ENCODE measurements at regions not wholly inside any gene's neighbourhood (a gene's known extent, or its start where the extent isn't known, plus 50 kb on each side); places are given as distances from the start of the nearest gene placed in this dataset.

DNA sequence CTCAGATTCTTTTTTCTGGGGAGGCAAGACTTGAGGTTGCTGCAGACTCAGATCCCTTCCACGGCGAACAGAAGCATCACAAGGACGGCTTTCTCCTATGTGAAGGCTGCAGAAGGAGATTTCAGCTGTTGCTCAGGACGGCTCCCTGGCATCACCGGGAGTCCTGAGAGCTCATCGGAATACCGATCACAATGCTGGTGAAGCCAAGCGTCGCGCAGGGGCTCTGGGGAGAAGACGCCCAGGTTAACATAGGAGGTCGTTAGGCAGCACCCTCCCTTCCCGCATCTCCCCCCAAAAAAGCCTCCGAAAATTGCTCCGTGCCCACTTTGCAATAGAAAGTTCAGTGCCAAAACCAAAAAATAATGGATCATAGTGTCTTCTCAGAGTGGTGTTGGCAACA lies 127.2 kb upstream of the TMEM132D start:
- Histone ChIP-seq H3K9me3 (ENCODE audit: severe bottlenecking) (no peaks in the 10 kb centered on the region), H3K36me3 (no peaks in the 10 kb centered on the region), H3K27me3 (ENCODE audit: insufficient read depth, low read depth, severe bottlenecking) (peaks cover 3% of the 10 kb centered on the region), H3K4me3 (ENCODE audit: low read depth, low read length) (no peak overlapping the region), H3K27ac (no peak overlapping the region)
- DNase-seq, result no peak
- TF ChIP-seq, protein P1, sequence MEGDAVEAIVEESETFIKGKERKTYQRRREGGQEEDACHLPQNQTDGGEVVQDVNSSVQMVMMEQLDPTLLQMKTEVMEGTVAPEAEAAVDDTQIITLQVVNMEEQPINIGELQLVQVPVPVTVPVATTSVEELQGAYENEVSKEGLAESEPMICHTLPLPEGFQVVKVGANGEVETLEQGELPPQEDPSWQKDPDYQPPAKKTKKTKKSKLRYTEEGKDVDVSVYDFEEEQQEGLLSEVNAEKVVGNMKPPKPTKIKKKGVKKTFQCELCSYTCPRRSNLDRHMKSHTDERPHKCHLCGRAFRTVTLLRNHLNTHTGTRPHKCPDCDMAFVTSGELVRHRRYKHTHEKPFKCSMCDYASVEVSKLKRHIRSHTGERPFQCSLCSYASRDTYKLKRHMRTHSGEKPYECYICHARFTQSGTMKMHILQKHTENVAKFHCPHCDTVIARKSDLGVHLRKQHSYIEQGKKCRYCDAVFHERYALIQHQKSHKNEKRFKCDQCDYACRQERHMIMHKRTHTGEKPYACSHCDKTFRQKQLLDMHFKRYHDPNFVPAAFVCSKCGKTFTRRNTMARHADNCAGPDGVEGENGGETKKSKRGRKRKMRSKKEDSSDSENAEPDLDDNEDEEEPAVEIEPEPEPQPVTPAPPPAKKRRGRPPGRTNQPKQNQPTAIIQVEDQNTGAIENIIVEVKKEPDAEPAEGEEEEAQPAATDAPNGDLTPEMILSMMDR (IDR thresholded peaks at IDR 0.05; ENCODE audit: low read depth, low read length), result no peak

DNA sequence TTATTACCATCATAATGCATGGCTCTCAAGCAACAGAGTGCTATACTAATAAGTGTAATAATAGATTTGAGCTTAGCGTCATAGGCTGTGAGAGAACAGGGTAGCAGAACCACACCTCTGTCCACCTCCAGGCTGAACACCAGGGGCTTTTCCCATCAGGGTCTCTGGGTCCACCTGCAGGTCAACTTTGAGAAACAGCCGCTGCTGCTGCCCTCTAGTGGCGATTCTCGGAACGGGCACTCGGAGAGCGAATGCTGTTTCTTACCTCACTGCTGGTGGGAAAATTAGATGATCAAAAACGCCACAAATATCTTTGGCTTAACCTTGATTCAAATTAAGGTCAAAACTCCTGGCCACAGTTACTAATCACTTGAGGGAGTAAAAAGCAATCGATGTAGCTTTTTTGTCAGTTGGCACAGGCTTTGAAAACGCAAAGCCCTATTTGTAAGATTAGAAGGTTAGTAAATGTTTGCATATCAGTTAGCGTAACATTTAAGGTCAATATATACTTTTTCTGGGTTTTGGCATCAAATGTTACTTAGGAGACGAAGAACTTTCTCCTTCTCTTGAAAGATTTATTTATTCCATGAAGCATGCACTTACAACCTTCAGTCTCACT lies 127.9 kb upstream of the TMEM132D start:
- H3K27me3 ChIP-seq (ENCODE audit: insufficient read depth, low read depth, severe bottlenecking), result peaks cover 3% of the 10 kb centered on the region
- no peaks in the 10 kb centered on the region for H3K36me3 ChIP-seq
- peak; percentile 84 for DNase-seq

DNA sequence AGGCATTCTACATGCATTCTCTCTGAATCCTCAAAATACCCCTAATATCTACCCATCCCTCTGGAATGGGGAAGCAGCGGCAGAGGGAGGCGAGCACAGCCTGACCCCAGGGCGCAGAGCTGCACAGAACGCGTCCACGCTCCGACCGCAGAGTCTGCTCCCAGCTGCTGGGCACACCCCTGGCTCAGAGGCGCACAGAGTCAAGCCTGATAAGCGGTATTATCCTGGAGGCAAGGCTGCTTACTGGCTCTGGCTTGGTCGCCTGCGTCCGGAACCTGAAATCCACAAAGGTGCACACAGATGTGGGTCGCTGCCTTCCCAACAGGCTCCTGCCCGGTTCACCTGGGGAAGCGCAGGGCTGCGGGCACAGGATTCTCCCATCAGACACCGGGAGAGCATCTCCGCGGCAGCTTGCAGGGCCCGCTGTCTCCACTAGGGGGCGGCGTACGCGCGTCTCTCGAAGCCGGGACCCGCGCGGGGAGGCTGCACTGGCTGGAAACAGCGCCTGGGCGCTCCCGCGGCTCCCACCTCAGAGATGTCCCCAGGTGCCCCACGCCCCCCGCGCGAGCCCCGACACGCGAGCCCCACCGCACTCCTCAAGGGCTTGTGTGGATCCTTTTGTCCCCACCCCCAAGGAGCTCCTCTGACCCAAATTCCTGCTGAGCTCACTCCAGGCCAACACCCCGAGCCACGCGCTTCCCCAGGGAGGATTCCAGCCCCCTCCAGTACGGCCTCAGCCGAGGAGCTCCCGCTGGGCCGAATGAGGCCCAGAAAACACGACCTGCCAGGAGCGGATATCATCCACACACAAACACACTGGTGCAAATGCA lies 120.1 kb upstream of the FZD10 start:
- DNase-seq, result peak; percentile 78
- Histone ChIP-seq H3K4me3 (ENCODE audit: low read depth, low read length) (peak overlapping the region; percentile 11; the same call in 1 of the 2 replicates), H3K27ac (no peak overlapping the region), H3K27me3 (ENCODE audit: insufficient read depth, low read depth, severe bottlenecking) (no peaks in the 10 kb centered on the region), H3K36me3 (no peaks in the 10 kb centered on the region), H3K9me3 (ENCODE audit: severe bottlenecking) (no peaks in the 10 kb centered on the region)
- TF ChIP-seq, protein P1 (IDR thresholded peaks at IDR 0.05; ENCODE audit: low read depth, low read length), result peak; percentile 94

More for the DNA sequence above, 127.9 kb upstream of the TMEM132D start:
- no peaks in the 10 kb centered on the region for H3K9me3 ChIP-seq (ENCODE audit: severe bottlenecking)
- no peak overlapping the region for H3K4me3 ChIP-seq (ENCODE audit: low read depth, low read length)
- TF ChIP-seq, protein P1 (IDR thresholded peaks at IDR 0.05; ENCODE audit: low read depth, low read length), result peak; percentile 96
- no peak overlapping the region for H3K27ac ChIP-seq

DNA sequence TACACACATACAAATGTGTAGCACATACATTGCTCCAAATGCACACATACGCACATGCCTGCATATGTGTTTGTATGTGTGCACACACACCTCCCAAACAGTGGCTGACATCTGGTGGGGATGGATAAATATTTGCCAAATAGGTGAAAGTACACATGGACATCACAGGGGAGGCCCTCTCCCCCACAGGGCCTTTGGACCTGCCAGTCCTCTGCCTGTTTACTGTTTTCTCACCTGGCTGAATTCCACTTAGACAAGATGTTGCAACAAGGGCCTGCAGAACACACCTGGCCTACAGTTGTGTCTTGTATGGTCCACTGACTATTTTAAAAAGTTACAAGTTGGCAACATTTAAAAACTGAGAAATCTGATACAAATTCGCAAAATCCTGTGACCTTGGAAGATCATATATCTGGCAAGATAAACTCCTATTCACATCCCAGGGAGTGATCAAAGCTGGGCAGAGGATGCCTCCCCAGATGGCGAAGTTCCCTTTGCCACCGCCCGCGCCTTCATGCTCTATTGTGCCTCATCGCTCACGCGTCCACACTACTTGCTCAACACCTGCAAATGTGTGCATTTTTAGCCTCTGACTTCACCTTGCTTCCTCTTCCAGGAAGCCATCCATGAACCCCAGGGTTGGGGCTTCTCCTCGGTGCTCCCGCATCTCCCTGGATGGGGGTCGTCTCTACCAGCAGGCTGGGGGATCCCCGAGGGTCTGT lies 118.4 kb upstream of the FZD10 start:
- TF ChIP-seq, protein P1 (IDR thresholded peaks at IDR 0.05; ENCODE audit: low read depth, low read length), result no peak
- Histone ChIP-seq H3K9me3 (ENCODE audit: severe bottlenecking) (no peaks in the 10 kb centered on the region), H3K36me3 (no peaks in the 10 kb centered on the region), H3K27ac (no peak overlapping the region), H3K27me3 (ENCODE audit: insufficient read depth, low read depth, severe bottlenecking) (no peaks in the 10 kb centered on the region), H3K4me3 (ENCODE audit: low read depth, low read length) (no peak overlapping the region)
- no peak for DNase-seq

DNA sequence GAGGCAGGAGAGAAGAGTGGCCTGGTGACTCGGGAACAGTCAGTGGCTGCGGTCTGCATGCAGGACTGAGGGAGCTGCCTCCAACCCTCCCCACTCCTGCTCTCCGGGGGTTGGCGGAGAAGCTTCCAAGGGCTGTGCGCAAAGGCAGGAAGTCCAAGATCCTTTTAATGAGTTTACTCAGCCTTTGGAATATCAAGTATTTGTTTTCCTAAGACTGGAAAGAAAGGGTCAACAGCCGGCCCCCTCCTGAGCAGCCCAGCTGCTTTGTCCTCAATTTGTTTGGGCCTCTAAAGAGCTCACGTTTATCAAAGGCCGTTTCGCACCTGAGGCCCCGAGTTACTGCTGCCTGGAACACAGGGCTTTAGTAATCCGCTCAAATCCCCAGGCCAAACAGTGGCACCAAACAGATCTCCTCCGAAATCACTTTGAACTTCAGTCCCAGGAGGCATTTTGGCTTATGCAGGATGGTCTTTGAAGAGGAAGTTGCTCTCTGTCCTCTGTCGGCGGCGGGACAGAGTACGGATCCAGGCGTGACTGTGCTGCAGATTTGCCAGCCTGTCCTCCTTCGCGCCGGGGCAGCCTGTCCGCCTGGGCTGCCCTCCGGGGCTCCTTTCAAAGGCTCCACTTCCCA lies 117.2 kb upstream of the FZD10 start:
- H3K9me3 ChIP-seq (ENCODE audit: severe bottlenecking), result no peaks in the 10 kb centered on the region
- H3K27me3 ChIP-seq (ENCODE audit: insufficient read depth, low read depth, severe bottlenecking), result no peaks in the 10 kb centered on the region
- H3K27ac ChIP-seq, result peak overlapping the region; percentile 21
- DNase-seq, result peak; percentile 51
- TF ChIP-seq, protein P1 (IDR thresholded peaks at IDR 0.05; ENCODE audit: low read depth, low read length), result no peak
- H3K4me3 ChIP-seq (ENCODE audit: low read depth, low read length), result peak overlapping the region; percentile 20
- no peaks in the 10 kb centered on the region for H3K36me3 ChIP-seq

Data from WERI-Rb-1 (cell line).